NCI-H2196 treated with DMSO at 0.1 percent for 48 hours (cell line): ENCODE measurements at regions not wholly inside any gene's neighbourhood (a gene's known extent, or its start where the extent isn't known, plus 50 kb on each side); places are given as distances from the start of the nearest gene placed in this dataset.

ENCODE experiments used
- DNase-seq: peaks from one replicate; lab custom pipeline; 2025; ENCODE audit not compliant: unreplicated experiment; lab: John Stamatoyannopoulos, UW

DNA sequence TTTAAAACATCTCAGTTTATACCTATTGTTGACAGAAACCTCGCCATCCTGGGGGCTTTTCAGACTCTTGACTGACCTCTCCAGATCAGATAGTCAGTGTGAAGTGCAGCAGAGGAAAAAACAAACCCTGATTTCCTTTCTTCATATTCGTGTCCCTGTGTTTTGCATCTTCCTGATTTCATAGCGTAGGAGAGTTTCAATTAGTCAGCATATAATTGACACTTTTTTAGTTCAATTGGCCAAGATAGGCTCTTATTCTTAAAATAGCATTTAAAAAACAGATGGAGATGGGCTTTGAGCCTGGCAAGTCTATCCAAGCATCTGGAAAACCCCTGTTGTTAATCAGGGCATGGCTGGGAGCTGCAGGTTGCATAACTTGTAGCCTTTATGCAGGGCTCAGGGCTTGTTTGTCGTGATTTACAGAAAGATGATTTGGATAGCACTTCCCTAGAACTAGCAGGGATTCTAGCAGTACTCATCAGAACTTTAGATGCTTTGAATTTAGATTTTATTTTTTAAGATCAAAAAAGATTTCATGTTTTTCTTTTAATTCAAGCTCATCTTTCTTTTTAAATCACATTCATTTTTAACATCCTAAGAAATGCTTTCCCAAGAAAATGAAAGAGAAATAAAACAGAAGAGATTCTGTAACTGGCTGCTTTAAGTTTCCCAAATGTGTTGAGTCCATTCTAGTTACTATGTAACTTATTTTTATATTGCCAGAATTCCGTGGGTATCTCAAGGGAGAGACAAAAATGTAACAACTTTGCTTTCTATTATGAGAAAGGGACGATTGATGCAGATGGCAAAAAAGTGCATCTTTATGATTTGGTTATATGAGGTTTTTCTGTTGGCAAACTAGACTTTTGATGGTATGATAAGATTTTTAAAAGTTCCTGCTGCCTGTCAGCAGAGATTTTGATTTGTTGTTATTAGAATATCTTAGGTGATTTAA lies 270.8 kb upstream of the FZD8 start:
- DNase-seq: no peak

DNA sequence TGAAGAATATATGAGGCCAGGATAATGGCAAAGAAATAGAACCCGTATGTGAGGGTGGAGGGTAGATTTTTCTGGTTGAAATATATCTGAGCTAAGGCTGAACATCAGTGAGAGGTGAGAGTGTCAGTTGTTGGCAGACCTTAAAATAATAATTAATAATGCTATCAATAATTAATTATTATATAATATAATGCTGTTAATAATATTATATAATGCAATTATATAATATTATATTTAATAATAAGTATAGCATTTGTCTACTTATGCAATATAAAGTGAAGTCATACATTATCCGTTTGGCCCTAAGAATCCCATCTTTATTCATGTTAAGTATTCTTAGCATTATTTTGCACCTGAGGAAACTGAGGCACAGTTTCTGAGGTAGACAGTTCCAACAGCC lies 269.9 kb upstream of the FZD8 start:
- DNase-seq: no peak

DNA sequence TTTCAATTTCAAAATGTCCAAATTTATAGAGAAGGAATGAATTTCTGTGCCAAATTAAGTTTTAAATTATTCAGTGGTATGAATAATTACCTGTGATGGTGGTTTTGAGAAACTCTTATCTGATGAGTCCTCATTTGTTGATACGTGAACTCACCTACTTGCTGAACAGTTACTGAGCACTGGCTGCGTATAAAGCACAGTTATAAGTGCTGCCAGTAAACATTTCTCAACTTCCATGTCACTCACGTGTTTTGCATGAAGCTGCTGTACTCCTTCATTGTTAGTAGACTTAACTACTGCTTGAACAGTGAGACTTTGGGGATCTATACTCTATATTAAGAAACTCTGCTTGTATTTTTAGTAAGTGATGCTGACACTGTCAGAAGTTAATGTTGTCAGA lies 269.1 kb upstream of the FZD8 start:
- DNase-seq: no peak

DNA sequence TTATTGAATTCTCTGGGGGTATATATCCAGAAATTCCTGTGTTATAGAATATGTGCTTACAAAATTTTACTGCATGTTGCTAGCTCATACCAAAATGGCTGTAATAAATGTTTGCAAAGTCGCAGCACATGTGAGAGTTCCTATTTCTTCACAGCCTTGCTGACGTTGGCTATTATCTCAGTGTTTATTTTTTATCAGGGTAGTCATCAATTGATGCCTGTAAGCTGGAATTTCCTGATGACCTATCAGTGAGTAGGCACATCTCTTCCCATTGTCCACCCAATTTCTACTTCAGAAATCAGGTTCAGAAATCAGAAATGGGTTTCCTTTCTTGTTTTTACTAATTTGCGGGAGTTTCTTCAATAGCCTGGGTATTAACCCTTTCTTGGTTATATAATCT lies 268.1 kb upstream of the FZD8 start:
- DNase-seq: no peak

DNA sequence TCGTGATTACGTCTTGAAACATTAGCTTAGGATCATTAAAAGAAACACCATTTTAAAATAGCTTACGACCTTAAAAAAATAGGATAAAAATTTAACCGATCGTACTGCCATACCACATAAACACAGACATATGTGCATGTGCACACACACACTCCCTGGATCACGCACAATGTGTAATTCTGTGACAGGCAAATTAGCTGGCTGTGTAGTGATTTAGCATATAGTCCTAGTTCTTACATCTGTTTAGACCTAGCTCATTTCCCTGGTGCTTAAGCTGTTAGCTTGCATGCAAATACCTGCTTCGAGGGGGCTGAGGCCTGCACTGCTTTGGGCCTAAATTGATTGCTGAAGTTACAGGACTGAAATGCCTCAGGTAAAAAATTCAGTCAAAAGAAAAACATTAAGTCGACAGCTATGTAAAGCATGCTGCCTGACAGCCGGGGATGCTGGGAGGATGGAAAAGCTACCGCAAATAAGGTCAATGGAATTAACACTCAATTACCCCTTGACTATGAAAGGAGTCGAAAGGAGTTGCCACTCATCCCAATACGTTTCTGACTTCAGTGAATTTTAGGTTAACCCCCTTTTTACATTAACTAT lies 267.1 kb upstream of the FZD8 start:
- no peak for DNase-seq

DNA sequence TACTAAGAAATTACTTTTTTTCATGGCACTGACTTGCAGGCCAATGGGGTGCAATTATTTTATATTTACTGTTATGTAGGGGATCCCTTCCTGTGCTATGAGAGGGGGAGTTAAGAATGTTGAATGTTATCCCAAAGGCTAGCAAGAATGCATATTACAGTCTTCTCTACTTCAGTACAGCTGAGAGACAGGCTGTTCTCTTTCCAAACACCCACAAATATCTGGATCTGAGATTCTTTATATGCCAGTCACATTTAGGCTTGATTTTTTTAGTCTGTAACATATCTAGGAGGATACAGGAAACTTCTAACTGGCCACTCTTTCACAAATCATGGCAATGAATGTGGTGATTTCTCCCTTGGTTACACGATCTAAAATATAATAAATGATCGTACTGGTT lies 266.4 kb upstream of the FZD8 start:
- DNase-seq: no peak

DNA sequence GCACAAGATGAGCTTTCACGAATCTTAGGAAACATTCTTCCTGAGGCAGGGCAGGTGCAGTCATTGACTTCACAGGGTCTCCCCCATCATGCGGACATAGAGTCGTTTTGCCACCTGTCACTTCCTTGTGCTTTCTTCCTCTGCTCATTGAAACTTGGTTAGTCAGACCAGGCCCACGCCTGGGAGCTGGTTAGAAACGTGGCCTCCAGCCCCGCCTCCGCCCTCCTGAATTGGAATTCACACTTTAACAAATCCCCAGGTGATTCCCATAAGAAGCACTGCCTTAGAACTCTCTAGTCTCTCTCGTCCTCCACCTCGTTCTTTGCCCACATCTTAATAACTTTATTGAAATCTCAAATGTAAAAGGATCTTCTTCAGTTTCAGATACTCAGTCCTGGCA lies 265.5 kb upstream of the FZD8 start:
- no peak for DNase-seq

DNA sequence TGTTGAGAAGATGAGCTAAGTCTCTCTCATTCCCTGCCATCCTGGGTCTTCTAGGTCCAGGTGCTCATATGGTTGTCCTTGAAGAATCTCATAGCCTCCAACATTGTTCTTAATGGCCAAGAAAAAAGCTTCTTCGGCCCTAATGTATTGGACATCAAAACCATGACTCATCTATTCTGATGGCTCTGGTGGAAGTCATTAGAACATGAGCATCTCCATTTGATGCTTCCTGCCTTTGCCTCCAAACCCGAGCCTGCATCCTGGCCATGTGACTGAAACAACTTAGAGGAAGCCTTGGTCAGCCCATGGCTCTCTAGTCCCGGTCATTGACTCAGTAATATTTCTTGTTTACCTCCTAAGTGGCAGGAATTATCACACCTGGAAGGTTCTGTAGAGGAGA lies 264.1 kb upstream of the FZD8 start:
- no peak for DNase-seq

DNA sequence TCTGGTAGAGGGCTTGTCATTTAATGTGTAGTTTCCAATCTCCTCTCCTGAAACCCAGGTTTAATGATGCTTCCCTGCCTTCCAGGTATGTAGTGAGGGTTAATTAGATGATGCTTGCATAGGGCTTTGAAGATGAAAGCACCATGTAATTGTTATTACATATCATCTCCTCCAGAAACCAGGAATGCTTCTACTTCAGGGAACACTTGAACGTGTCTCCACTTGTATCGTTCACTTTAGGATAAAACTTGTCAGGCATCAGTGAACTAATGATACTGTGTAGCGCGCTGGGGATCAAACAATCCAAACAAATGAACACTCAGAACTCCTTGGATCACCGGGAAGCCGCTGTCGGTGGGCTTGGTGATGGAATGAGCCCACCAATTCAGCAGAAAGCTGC lies 260.9 kb upstream of the FZD8 start:
- DNase-seq: no peak

DNA sequence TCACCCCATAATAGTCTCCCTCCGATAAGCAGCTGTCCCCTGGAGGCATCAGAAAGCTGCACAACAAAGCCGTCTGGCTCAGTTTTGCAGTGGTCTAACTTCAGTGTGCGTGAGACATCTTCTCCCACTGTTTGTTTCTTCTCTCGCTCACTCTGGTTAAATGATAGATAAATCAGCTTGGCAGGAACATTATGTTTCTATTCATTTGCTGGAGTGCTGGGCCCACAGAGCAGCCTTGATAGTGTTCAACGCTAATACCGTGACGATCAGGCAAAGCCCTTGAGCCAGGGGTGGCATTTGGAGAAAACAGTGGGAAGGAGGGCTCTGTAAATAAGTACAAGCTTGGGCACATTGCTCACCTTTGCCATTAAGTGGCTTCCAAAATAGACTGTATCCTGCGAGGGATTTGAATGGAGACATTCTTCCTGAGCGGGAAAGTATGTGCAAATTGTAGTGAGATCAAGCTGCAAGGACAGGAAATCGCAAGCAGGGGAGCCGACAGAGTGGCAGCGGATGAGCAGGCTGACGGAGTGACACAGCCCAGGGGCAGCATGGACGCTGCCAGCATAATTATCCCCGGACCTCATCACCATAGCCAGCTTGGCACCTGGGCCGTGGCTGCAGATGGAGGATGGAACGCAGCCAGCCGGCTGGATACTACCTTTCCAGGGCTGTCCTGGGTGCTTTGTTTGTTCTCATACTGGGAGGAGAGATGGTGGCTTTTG lies 256.8 kb upstream of the FZD8 start:
- no peak for DNase-seq

DNA sequence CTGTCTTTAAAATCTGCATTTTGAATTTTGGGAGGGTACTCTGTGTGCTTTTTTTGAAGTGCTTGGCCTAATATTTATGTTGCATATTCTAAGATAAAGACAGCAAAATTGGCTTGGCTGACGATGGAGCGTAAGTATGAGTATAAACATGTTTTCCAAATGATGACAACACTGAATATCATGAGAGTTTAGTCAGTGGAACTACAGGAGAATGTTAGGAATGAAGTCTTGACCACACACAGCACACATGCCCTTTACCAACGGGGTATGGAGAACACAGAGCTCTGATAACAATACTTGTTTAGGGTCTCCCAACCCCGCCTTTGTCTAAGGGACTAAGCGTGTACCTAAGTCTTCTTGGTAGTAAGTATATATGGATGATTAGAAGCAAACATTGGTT lies 253.9 kb upstream of the FZD8 start:
- no peak for DNase-seq

DNA sequence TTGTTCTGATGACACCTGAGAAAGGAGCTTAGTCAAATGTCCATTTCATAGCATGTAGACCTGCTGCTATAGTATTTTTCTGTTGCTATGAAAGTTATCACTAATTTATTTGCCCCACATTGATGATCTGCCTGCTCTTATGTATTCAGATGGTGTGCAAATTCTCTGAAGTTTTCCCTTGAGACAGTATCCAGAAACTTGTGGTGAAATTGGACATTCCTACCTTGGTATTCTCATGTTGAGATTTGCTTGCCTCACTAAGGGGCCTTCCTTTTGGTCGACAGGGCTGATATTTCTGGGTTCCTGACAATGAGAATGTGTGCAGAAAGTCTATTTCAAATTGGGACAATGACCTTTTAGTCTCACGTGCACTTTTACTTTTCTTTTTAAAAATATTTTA lies 253.2 kb upstream of the FZD8 start:
- no peak for DNase-seq

DNA sequence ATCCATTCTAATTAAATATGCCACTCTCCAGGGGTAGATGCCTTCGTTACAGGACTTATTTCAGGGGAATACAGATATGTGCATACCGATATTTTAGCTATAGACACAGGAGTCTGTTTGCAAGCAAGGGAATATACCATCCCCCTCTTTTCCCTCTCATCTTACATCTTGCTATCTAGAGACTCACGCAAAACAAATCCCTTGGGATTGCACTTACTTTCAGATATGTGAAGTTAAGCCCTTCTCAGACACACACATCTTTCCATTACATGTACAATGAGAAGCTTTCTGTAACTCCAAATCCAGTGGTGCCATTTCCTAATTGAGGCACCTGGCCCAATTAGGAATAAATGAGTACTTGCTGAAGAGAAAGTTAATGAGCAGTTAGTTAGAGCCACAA lies 250.4 kb upstream of the FZD8 start:
- no peak for DNase-seq

DNA sequence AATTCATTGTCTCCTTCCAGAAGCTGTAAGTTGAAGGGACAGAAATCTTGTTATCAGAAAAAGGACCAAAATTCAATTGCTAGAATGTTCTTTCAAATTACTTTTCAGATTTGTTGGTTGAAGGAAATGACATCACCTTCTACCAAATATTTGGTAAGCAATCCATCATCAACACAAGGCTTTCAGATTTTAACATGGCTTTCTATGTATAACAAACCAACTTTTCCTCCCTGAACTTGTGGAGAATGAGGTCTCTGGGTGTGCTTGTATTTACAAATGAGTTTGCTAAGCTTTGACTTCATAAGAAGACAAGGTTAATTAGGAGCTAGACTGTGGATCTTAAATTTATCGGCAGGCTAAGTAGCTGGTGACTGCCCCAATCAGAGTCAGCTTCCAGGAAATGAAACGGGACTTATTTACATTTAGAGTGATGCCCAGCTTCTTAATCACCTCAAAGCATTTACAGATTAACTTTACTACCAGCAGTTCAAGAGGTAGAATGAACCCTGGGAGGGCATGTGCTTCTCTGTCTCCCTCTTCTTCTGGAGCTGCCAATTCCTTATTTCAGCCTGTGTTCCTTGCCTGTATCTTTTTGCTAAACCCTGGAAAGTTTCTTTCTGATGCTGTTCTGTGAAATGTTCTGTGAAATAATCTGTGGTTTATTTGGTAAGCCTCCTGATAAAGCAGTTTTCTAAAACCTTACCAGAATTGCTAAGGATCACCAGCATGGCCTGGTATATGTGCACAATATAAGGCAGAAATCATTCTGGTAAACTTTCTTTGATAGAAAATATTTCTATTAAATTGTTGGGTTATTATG lies 248.8 kb upstream of the FZD8 start:
- no peak for DNase-seq

DNA sequence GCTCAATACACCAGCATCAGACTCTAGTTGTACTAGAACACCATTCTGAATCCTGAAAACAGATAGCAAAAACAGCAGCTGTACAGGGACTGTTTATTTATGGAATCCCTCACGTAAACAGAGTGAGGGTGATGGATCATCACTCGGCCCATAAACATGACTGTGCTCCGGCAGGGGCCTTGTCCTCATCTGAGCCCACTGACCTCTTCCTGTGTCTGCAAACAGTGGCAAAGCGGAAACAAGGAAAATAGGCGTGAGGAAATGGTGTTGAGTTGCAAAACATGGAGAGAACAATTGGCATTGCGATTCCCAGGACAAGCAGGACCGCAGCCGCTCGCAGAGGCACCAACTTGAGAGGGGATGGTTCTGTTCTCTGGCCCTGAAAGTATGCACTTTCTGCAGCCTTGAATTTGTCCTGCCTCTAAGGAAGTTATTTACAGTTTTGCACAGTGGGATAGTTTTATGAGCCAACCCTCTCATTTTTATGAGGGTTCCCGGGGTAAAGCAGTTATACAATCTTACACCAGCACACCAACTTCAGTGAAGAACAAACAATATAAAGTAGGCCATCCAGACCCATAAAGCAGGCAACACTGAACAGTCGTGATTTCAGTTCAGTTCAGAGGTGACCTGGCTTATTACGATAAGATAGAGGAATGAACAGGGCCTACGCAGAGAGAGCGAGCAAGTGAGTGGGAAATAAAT lies 248.0 kb upstream of the FZD8 start:
- no peak for DNase-seq

DNA sequence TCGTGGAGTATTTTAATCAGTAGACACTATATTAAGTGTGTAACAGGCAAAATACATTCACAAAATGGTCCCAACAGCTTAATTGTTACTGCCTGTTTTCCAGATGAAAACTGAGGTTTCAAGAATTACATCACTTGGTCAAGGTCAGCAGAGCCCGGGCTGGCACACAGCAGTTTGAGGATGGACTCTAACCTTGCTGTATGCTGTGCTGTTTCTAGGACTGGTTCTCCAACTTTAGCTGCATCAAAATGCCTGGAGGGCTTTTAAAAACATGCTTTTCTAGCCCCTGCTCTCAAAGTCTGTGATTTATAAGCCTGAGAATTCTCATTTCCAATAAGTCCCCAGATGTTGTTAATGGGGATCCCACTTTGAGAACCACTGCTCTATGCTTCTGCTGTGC lies 247.1 kb upstream of the FZD8 start:
- no peak for DNase-seq

DNA sequence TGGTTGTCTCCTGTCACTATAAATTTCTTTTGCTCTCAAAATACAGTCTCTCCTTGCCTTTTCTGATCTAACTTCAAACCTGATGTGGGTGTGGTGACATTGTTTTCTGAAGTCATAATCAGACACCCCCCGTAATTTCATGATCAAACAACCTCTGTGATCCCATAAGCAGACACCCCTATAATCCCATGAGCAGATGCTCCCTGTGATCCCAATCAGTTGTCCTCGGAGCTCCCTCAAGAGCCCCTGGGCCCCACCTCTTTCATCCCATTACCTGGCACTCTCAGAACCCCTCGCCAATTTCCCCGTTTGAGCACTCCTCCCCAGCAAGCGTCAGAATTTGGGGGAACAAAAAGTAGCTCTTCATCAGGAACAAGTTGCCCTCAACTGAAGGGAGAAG lies 246.3 kb upstream of the FZD8 start:
- DNase-seq: no peak

DNA sequence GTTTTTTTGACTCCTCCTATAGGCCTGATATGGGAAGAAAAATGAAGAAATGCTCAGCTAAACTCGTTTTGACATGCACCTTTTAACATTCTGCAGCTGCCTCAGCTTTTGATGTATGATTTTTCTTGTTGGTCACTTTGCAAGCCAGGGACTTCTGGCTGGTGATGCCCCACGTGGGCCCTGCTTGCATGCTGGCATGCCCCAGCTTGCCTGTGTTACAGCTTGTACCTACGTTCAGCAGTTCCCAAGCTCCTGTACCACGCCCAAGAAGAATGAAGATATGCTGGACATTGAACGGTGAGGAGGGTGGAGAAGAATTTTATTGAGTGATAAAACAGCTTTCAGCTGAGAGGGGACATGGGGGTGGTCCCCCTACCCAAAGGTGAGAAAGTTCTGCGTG lies 245.6 kb upstream of the FZD8 start:
- no peak for DNase-seq

DNA sequence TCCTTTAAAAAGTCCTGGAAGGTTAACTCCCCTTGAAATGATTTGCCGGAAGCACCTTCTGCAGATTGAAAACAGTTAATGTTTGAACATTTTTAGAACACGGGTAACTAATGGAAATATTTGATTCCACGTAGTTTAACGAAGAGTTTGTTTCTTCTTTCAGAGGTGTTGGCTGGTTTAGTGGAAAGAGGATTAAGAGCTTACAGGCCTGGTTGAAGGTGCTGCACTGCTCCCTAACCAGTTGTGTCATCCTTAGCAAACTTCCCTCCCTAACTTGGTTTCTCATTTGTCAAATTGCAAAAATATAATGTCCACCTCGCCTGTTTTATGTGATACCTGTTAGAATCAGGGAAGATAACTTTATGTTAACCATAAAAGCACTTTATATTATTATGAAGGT lies 243.0 kb upstream of the FZD8 start:
- no peak for DNase-seq

DNA sequence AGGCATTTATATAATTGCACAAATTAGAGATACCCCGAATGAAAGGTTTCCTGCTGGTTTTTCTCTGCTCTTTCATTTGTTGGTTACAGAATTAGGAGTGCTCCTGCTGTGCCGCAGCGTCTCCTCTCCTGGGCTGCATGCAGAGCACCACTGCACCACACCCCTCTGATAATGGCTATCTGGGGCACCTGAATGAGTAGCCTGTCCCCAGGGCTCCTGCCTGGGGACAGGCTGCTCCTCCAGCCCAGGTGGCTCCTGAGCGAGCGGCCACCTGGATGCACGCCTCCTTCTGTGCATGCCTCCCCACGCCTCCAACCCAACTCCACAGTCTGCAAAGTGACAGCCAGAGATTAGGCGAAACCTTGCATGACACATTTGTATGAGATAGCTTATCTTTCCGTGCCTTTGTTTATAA lies 242.6 kb upstream of the FZD8 start:
- no peak for DNase-seq
